Hepatocyte (in vitro differentiated cells): ENCODE measurements at regions not wholly inside any gene's neighbourhood (a gene's known extent, or its start where the extent isn't known, plus 50 kb on each side); places are given as distances from the start of the nearest gene placed in this dataset.

Experiments
- DNase-seq: peaks from one replicate; pipeline ENCODE4 v3.0.0-alpha.2; 2016; ENCODE audit warnings: low spot score
- H2AFZ ChIP-seq: fragments of 200-600 bp; sonication (generic); 2 replicates; pipeline ENCODE4 v1.6.0; 2016; ENCODE audit warnings: antibody characterized with exemption, mild to moderate bottlenecking
- H3K27ac ChIP-seq: fragments of 200-600 bp; sonication (generic); 2 replicates; pipeline ENCODE4 v1.5.1; 2016; ENCODE audit warnings: mild to moderate bottlenecking
- H3K27me3 ChIP-seq: fragments of 200-600 bp; sonication (generic); 2 replicates; pipeline ENCODE4 v1.6.1; 2016
- H3K36me3 ChIP-seq: fragments of 200-600 bp; sonication (generic); replicated peaks from 2 replicates; pipeline ENCODE4 v1.5.1; 2016; ENCODE audit warnings: low read depth; ENCODE audit not compliant: insufficient read depth
- H3K4me1 ChIP-seq: fragments of 200-600 bp; sonication (generic); 2 replicates; pipeline ENCODE4 v1.5.1; 2016; ENCODE audit warnings: mild to moderate bottlenecking, moderate library complexity; ENCODE audit not compliant: insufficient read depth
- H3K4me2 ChIP-seq: fragments of 200-600 bp; sonication (generic); 2 replicates; pipeline ENCODE4 v1.6.0; 2016
- H3K4me3 ChIP-seq: fragments of 200-600 bp; sonication (generic); 2 replicates; pipeline ENCODE4 v1.5.1; 2016; ENCODE audit warnings: mild to moderate bottlenecking
- H3K79me2 ChIP-seq: fragments of 200-600 bp; sonication (generic); 2 replicates; pipeline ENCODE4 v1.6.0; 2017; ENCODE audit warnings: mild to moderate bottlenecking
- H3K9me2 ChIP-seq: fragments of 200-600 bp; sonication (generic); replicated peaks from 2 replicates; pipeline ENCODE4 v1.6.0; 2017; ENCODE audit warnings: mild to moderate bottlenecking; ENCODE audit not compliant: insufficient read depth
- H3K9me3 ChIP-seq: fragments of 200-600 bp; sonication (generic); 2 replicates; pipeline ENCODE4 v1.5.1; 2016; ENCODE audit warnings: low read depth, mild to moderate bottlenecking
- H4K20me1 ChIP-seq: fragments of 200-600 bp; sonication (generic); 2 replicates; pipeline ENCODE4 v1.6.0; 2016; ENCODE audit warnings: mild to moderate bottlenecking; ENCODE audit not compliant: insufficient read depth, poor library complexity, severe bottlenecking
- EZH2 ChIP-seq: fragments of 200-600 bp; sonication (generic); IDR thresholded peaks from 2 replicates; pipeline ENCODE4 v1.6.1; 2016; ENCODE audit warnings: antibody characterized with exemption, mild to moderate bottlenecking, borderline replicate concordance
- EZH2phosphoT487 ChIP-seq: fragments of 200-600 bp; sonication (generic); IDR thresholded peaks from one replicate; pipeline ENCODE4 v1.6.1; 2018; ENCODE audit warnings: antibody characterized with exemption, mild to moderate bottlenecking, low read depth, moderate library complexity; ENCODE audit not compliant: unreplicated experiment, severe bottlenecking
- WGBS: methylation state at CpG from one replicate; pipeline ENCODE4 v1.1.6; 2016; ENCODE audit warnings: low lambda C conversion rate; ENCODE audit errors: missing lambda C conversion rate; 5-methylcytosine and 5-hydroxymethylcytosine counted together
- TF ChIP-seq, protein P1 (sequence below): fragments of 200-600 bp; sonication (generic); IDR thresholded peaks from 2 replicates; pipeline ENCODE4 v1.5.1; 2016; ENCODE audit warnings: antibody characterized with exemption, mild to moderate bottlenecking; ENCODE audit not compliant: poor library complexity

DNA sequence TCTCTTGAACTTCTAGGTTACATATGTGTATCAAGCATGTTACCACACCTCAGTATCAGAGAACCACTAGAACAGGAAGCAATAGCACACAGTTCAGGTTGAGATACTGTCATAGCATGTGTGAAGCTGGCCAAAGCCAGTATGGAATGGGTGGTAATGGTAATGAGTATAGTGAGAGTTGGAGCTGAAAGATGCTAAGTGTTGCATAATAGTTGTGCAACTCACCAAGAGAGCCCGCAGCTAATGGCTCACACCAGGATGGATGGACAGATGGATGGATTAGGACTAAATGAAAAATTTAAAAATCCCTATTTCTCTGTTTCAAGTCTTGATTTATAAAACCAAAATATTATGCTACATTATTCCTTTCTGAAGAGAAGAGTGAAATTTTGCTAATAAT lies 53.4 kb upstream of the KCNN2 start:
- Histone ChIP-seq H3K9me3 (no peaks in the 10 kb centered on the region), H3K27ac (no peak overlapping the region), H3K27me3 (no peaks in the 10 kb centered on the region), H3K79me2 (no peaks in the 10 kb centered on the region), H4K20me1 (no peaks in the 10 kb centered on the region), H3K4me1 (no peaks in the 10 kb centered on the region), H3K4me3 (no peak overlapping the region), H3K36me3 (no peaks in the 10 kb centered on the region), H3K4me2 (no peak overlapping the region), H2AFZ (no peak overlapping the region), H3K9me2 (no peaks in the 10 kb centered on the region)
- no peak for DNase-seq
- TF ChIP-seq, protein P1, sequence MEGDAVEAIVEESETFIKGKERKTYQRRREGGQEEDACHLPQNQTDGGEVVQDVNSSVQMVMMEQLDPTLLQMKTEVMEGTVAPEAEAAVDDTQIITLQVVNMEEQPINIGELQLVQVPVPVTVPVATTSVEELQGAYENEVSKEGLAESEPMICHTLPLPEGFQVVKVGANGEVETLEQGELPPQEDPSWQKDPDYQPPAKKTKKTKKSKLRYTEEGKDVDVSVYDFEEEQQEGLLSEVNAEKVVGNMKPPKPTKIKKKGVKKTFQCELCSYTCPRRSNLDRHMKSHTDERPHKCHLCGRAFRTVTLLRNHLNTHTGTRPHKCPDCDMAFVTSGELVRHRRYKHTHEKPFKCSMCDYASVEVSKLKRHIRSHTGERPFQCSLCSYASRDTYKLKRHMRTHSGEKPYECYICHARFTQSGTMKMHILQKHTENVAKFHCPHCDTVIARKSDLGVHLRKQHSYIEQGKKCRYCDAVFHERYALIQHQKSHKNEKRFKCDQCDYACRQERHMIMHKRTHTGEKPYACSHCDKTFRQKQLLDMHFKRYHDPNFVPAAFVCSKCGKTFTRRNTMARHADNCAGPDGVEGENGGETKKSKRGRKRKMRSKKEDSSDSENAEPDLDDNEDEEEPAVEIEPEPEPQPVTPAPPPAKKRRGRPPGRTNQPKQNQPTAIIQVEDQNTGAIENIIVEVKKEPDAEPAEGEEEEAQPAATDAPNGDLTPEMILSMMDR = no peak
- TF ChIP-seq EZH2 = no peak
- no peak for TF ChIP-seq EZH2phosphoT487
- 88% methylated on average over 1 of the region's 1 CpG for WGBS

DNA sequence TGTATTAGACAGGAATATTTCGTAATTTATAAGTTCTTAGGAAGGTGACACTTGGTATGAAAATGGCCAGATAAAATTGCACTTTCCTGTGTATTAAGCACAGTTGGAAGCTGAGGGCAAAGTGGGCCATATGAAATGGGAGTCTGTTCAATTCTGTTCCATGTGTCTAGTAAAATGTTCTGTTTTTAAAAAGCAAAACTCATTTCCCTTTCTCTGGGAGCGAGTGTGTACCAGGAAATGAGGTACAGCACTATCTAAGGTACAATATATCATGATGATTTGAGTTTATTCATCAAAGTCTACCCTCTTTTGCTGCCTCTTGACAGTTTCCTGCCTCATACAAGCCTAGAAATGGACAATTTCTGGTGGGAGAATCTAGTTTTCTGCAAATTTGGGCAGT lies 51.2 kb upstream of the KCNN2 start:
- H2AFZ ChIP-seq = no peak overlapping the region
- WGBS = 88% methylated on average over 2 of the region's 2 CpGs
- H4K20me1 ChIP-seq = no peaks in the 10 kb centered on the region
- TF ChIP-seq EZH2phosphoT487 (no peak), EZH2 (no peak)
- TF ChIP-seq, protein P1 = no peak
- no peak overlapping the region for H3K27ac ChIP-seq
- no peak for DNase-seq
- H3K9me3 ChIP-seq = no peaks in the 10 kb centered on the region
- H3K27me3 ChIP-seq = no peaks in the 10 kb centered on the region
- no peak overlapping the region for H3K4me3 ChIP-seq
- no peaks in the 10 kb centered on the region for H3K36me3 ChIP-seq
- no peaks in the 10 kb centered on the region for H3K79me2 ChIP-seq
- no peak overlapping the region for H3K4me2 ChIP-seq
- H3K4me1 ChIP-seq = no peaks in the 10 kb centered on the region
- H3K9me2 ChIP-seq = no peaks in the 10 kb centered on the region

DNA sequence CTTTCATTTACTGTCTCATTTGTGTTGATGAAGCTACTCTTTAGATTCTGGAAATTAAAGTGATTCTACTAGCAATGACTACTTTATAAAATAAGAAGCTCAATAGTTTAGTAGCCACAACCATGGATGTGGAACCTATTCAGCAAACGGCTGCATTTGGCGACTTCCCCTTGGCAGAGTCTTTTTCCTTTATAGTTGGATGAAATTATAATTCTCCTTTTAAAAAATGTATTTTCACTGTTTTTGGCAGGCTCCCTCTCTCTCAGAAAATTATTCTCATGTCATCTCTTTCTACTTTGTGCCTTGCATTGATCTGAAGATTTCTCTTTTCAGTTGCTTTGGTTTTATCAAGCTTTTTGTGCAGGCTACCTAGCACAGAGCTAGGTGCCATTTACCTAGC lies 50.6 kb upstream of the KCNN2 start:
- Histone ChIP-seq H3K27me3 (no peaks in the 10 kb centered on the region), H3K4me1 (no peaks in the 10 kb centered on the region), H2AFZ (no peak overlapping the region), H3K4me2 (no peak overlapping the region), H3K9me2 (no peaks in the 10 kb centered on the region), H3K79me2 (no peaks in the 10 kb centered on the region), H3K4me3 (no peak overlapping the region), H3K9me3 (no peaks in the 10 kb centered on the region), H3K27ac (no peak overlapping the region), H4K20me1 (no peaks in the 10 kb centered on the region), H3K36me3 (no peaks in the 10 kb centered on the region)
- WGBS = 95% methylated on average over 2 of the region's 2 CpGs
- TF ChIP-seq, protein P1 = no peak
- TF ChIP-seq EZH2 (no peak), EZH2phosphoT487 (no peak)
- DNase-seq = no peak

DNA sequence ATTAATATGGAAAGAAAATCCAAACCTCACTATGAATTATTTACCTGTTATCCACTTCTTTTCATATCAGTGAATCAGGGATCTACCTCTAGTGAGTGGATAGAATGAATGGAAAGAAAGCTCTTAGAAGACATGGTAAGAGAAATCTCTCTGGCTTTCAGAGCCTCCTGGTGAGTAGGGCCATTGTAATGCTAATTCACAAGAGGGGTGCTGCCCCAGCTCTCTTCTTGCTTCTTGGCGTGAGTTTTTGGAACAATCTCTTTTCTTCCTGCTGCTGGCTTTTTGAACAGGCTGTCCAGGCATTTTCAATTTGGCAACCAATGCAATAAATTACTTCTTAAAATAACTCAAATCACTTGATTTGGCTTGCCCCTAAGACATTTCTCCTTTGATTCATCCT lies 49.9 kb upstream of the KCNN2 start:
- no peak overlapping the region for H3K4me2 ChIP-seq
- no peaks in the 10 kb centered on the region for H3K27me3 ChIP-seq
- no peaks in the 10 kb centered on the region for H4K20me1 ChIP-seq
- no peak overlapping the region for H3K4me3 ChIP-seq
- H3K27ac ChIP-seq = no peak overlapping the region
- TF ChIP-seq, protein P1 = no peak
- TF ChIP-seq EZH2 = no peak
- TF ChIP-seq EZH2phosphoT487 = no peak
- DNase-seq = no peak
- H3K4me1 ChIP-seq = no peaks in the 10 kb centered on the region
- H3K79me2 ChIP-seq = no peaks in the 10 kb centered on the region
- H3K9me3 ChIP-seq = no peaks in the 10 kb centered on the region
- H2AFZ ChIP-seq = no peak overlapping the region
- H3K9me2 ChIP-seq = no peaks in the 10 kb centered on the region
- no peaks in the 10 kb centered on the region for H3K36me3 ChIP-seq
- 96% methylated on average over 1 of the region's 1 CpG for WGBS
